ENCODE measurements at regions not wholly inside any gene's neighbourhood (a gene's known extent, or its start where the extent isn't known, plus 50 kb on each side); places are given as distances from the start of the nearest gene placed in this dataset.
"Not testable (repeated sequence)": the region's sequence is repeated elsewhere in the genome, so short reads cannot be mapped to it uniquely, and the experiment has no call there.

- no peaks in the 10 kb centered on the region for H3K36me3 ChIP-seq
- no peak for TF ChIP-seq POLR2A (IDR thresholded peaks at IDR 0.05)
- no peak for TF ChIP-seq CTCF (IDR thresholded peaks at IDR 0.05 in 4 of 5, conservative IDR thresholded peaks at IDR 0.05 in 1 of 5)
- H3K27ac ChIP-seq, result no peak overlapping the region
- ATAC-seq (no peak), DNase-seq (no peak)
- in situ Hi-C loops (cut with MboI; ENCODE audit: low sequenced_read_pairs in 4 of 4) (no loop called here), intact Hi-C loops (cut with DNase I; ENCODE audit: low total_unique reads) (no loop called here)
- H3K4me1 ChIP-seq, result no peaks in the 10 kb centered on the region
- H3K4me3 ChIP-seq, result no peak overlapping the region
- no peaks in the 10 kb centered on the region for H3K27me3 ChIP-seq
- H3K9me3 ChIP-seq, result no peaks in the 10 kb centered on the region
Observed at GRCh38 chr9:102631559-102631958, 363.6 kb upstream of the CYLC2 start.

GRCh38 chr9:102609461-102609860, 385.7 kb upstream of the CYLC2 start:
- no peak overlapping the region for H3K4me3 ChIP-seq
- no peaks in the 10 kb centered on the region for H3K4me1 ChIP-seq
- no peaks in the 10 kb centered on the region for H3K9me3 ChIP-seq
- in situ Hi-C loops (cut with MboI; ENCODE audit: low sequenced_read_pairs in 4 of 4) (no loop called here), intact Hi-C loops (cut with DNase I; ENCODE audit: low total_unique reads) (no loop called here)
- DNase-seq (no peak), ATAC-seq (no peak)
- no peak for TF ChIP-seq POLR2A (IDR thresholded peaks at IDR 0.05)
- no peak for TF ChIP-seq CTCF (IDR thresholded peaks at IDR 0.05 in 4 of 5, conservative IDR thresholded peaks at IDR 0.05 in 1 of 5)
- H3K27ac ChIP-seq, result no peak overlapping the region
- no peaks in the 10 kb centered on the region for H3K36me3 ChIP-seq
- no peaks in the 10 kb centered on the region for H3K27me3 ChIP-seq

GRCh38 chr9:102603198-102604195, 391.6 kb upstream of the CYLC2 start:
- DNase-seq; intact Hi-C loops (cut with DNase I; ENCODE audit: low total_unique reads); H3K4me3 ChIP-seq; in situ Hi-C loops (cut with MboI; ENCODE audit: low sequenced_read_pairs in 4 of 4); H3K27me3 ChIP-seq; H3K27ac ChIP-seq; ATAC-seq; H3K4me1 ChIP-seq; H3K36me3 ChIP-seq; H3K9me3 ChIP-seq: not testable (repeated sequence)

GRCh38 chr9:102594241-102594640, 400.9 kb upstream of the CYLC2 start:
- DNase-seq (no peak), ATAC-seq (no peak)
- intact Hi-C loops (cut with DNase I; ENCODE audit: low total_unique reads) (no loop called here), in situ Hi-C loops (cut with MboI; ENCODE audit: low sequenced_read_pairs in 4 of 4) (no loop called here)
- Histone ChIP-seq H3K9me3 (no peaks in the 10 kb centered on the region), H3K4me1 (no peaks in the 10 kb centered on the region), H3K27ac (no peak overlapping the region), H3K27me3 (no peaks in the 10 kb centered on the region), H3K4me3 (no peak overlapping the region), H3K36me3 (no peaks in the 10 kb centered on the region)
- no peak for TF ChIP-seq CTCF (IDR thresholded peaks at IDR 0.05 in 4 of 5, conservative IDR thresholded peaks at IDR 0.05 in 1 of 5)
- TF ChIP-seq POLR2A (IDR thresholded peaks at IDR 0.05), result no peak

GRCh38 chr9:102587281-102587680, 407.9 kb upstream of the CYLC2 start:
- no peaks in the 10 kb centered on the region for H3K9me3 ChIP-seq
- in situ Hi-C loops (cut with MboI; ENCODE audit: low sequenced_read_pairs in 4 of 4), result no loop called here
- DNase-seq, result no peak
- no peak for TF ChIP-seq POLR2A (IDR thresholded peaks at IDR 0.05)
- TF ChIP-seq CTCF (IDR thresholded peaks at IDR 0.05 in 4 of 5, conservative IDR thresholded peaks at IDR 0.05 in 1 of 5), result no peak
- no peak for ATAC-seq
- intact Hi-C loops (cut with DNase I; ENCODE audit: low total_unique reads), result no loop called here
- H3K27ac ChIP-seq, result no peak overlapping the region
- H3K4me3 ChIP-seq, result no peak overlapping the region
- H3K27me3 ChIP-seq, result no peaks in the 10 kb centered on the region
- H3K36me3 ChIP-seq, result no peaks in the 10 kb centered on the region
- no peaks in the 10 kb centered on the region for H3K4me1 ChIP-seq
